ENCODE measurements at regions not wholly inside any gene's neighbourhood (a gene's known extent, or its start where the extent isn't known, plus 50 kb on each side); places are given as distances from the start of the nearest gene placed in this dataset.

DNA sequence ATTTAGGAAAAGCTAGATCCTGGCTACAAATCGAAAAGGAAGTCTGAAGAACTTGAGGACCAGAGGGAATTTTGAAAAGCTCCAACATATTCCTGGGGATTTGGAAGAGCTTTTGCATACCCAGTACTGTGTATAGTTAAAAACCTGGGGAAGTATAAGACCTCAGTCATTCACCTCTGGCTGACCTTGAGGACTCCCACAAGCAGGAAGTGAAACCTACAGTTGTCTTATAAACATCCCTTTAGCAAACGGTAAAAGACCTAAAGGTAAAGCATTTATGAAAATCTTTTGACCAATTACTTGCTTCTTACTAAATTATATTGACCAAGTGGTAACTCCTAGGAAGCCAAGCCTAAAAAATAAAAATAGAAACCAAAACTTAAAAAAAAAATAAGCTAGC is 175.0 kb downstream of the HAO1 start:
- TF ChIP-seq, protein P1, sequence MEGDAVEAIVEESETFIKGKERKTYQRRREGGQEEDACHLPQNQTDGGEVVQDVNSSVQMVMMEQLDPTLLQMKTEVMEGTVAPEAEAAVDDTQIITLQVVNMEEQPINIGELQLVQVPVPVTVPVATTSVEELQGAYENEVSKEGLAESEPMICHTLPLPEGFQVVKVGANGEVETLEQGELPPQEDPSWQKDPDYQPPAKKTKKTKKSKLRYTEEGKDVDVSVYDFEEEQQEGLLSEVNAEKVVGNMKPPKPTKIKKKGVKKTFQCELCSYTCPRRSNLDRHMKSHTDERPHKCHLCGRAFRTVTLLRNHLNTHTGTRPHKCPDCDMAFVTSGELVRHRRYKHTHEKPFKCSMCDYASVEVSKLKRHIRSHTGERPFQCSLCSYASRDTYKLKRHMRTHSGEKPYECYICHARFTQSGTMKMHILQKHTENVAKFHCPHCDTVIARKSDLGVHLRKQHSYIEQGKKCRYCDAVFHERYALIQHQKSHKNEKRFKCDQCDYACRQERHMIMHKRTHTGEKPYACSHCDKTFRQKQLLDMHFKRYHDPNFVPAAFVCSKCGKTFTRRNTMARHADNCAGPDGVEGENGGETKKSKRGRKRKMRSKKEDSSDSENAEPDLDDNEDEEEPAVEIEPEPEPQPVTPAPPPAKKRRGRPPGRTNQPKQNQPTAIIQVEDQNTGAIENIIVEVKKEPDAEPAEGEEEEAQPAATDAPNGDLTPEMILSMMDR (IDR thresholded peaks at IDR 0.05): no peak
- no peak for TF ChIP-seq POLR2AphosphoS5 (IDR thresholded peaks at IDR 0.05)

Measured in sigmoid colon (tissue), 4 donors.